GM13977 (cell line): ENCODE measurements at regions not wholly inside any gene's neighbourhood (a gene's known extent, or its start where the extent isn't known, plus 50 kb on each side); places are given as distances from the start of the nearest gene placed in this dataset.
"Not testable (repeated sequence)": the region's sequence is repeated elsewhere in the genome, so short reads cannot be mapped to it uniquely, and the experiment has no call there.

Source experiments
- DNase-seq: peaks from one replicate; pipeline ENCODE4 v3.0.0; 2012; ENCODE audit warnings: low spot score
- in situ Hi-C: fragments of 300-500 bp; cut with MboI; formaldehyde crosslinking; loops from one replicate; pipeline ENCODE4 v1.12.0; 2022; ENCODE audit warnings: low sequenced_read_pairs, low pct_unique_long_range_greater_than_20kb, mixed read lengths, inconsistent platforms; ENCODE audit not compliant: unreplicated experiment
- TF ChIP-seq, protein P1 (sequence below): IDR thresholded peaks from 2 replicates; pipeline ENCODE4 v1.5.1; 2012; ENCODE audit warnings: mild to moderate bottlenecking, control low read depth; ENCODE audit not compliant: insufficient read depth; ENCODE audit errors: extremely low read depth, missing control alignments

DNA sequence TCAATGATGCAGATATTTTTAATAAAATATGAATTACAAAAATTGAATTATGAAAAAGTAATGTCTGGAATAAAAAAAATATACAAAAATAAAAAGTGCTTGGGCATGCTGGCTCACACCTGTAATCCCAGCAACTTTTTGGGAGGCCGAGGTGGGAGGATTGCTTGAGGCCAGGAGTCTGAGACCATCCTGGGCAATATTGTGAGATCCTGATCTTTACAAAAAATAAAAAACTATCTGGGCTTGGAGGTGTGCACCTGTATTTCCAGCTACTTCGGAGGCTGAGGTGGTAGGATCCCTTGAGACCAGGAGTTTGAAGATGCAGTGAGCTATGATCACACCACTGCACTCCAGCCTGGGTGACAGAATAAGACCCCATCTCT lies 141.8 kb downstream of the NPIPB5 start:
- in situ Hi-C loops: no loop called here
- TF ChIP-seq, protein P1, sequence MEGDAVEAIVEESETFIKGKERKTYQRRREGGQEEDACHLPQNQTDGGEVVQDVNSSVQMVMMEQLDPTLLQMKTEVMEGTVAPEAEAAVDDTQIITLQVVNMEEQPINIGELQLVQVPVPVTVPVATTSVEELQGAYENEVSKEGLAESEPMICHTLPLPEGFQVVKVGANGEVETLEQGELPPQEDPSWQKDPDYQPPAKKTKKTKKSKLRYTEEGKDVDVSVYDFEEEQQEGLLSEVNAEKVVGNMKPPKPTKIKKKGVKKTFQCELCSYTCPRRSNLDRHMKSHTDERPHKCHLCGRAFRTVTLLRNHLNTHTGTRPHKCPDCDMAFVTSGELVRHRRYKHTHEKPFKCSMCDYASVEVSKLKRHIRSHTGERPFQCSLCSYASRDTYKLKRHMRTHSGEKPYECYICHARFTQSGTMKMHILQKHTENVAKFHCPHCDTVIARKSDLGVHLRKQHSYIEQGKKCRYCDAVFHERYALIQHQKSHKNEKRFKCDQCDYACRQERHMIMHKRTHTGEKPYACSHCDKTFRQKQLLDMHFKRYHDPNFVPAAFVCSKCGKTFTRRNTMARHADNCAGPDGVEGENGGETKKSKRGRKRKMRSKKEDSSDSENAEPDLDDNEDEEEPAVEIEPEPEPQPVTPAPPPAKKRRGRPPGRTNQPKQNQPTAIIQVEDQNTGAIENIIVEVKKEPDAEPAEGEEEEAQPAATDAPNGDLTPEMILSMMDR: no peak
- no peak for DNase-seq

DNA sequence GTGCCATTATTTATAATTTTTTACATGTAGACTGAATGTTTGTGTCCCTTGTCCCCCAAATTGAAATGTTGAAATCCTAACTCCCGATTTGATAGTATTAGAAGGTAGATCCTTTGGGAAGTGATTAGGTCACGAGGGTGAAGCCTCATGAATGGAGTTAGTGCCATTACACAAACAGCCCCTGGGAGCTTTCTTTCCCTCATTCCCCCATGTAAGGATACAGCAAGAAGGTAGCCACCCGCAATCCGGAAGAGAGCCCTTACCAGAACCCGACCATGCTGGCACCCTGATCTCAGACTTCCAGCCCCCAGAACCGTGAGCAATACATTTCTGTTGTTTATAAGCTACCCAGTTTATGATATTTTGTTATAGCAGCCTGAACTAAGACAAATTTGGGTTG lies 143.2 kb downstream of the NPIPB5 start:
- DNase-seq: no peak
- in situ Hi-C loops: no loop called here
- TF ChIP-seq, protein P1: no peak

DNA sequence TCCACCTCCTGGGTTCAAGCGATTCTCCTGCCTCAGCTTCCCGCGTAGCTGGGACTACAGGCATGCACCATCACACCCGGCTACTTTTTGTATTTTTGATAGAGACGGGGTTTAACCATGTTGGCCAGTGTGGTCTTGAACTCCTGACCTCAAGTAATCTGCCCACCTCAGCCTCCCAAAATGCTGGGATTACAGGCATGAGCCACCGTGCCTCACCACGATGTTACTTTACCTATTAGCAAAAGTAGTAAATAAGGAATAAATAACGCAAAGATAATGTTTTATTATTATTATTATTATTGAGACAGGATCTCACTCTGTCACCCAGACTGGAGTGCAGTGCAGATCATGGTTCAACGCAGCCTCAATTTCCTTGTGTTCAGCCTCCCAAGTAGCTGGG lies 145.9 kb downstream of the NPIPB5 start:
- DNase-seq, in situ Hi-C loops: not testable (repeated sequence)

DNA sequence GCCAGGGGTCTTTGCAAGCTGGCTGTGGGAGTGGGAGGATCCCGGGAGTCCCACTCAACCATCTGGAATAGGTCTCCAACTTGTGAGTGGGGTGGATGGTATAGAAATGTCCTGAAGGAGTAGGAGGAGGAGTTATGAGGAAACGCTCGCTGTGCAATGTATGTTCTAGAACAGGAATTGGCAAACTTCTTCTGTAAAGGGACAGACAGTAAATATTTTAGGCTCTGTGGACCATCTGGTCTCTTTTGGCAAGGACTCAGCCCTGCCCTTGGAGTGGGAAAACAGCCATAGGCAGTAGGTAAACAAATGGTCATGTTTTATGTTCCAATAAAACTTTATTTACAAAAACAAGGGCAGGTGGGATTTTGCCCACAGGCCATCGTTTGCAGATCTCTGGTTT lies 149.2 kb downstream of the NPIPB5 start:
- no peak for DNase-seq
- TF ChIP-seq, protein P1: no peak
- in situ Hi-C loops: no loop called here

DNA sequence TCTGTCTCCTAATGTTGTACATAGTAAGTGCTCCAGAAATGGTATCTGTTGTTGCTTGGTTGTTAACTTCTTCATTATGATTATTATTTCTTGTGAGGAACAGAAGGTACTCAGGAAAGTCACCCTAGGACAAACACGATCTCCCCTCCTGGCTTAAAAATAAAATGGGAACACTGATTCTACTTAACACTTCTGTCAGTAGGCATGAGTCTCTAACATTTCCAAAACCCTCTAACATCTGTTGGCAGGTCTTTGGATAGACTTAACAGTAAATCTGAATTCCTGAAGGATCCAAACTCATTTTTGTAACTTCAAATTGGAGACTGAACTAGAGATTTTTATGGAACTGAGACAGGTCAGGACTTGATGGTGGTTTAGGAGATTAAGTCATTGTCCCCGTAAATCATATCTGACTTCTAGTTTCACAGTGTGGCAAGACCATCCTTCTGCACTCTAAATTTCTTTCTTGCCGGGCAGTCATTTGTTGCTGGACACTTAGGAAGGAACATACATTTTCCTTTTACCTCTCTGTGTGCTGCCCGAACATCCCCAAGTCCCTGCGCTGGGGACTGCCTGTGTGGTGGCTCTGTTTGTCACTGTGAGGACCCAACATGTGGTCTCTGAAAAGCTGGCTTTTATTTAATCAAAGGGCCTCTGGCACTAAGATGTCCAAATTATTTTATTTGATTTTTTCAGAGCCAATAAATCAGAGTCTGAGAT lies 149.9 kb downstream of the NPIPB5 start:
- TF ChIP-seq, protein P1: no peak
- in situ Hi-C loops: no loop called here
- DNase-seq: no peak

DNA sequence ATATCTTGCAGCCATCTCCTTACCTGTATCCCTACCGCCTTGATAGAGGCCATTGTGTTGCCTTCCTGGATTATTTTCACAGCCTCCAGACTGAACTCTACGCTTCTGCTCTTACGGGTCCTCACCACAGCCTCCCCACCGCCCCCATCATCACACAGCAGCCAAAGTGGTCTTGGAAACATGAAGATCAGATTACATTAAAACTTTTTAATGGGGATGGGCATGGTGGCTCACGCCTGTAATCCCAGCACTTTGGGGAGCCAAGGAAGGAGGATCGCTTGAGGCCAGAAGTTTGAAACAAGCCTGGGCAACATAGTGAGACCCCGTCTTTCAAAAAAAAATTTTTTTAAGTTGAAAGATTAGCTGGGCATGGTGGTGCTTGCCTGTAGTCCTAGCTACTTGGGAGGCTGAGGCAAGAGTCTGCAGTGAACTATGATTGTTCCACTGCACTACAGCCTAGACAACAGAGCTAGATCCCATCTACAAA lies 150.5 kb downstream of the NPIPB5 start:
- in situ Hi-C loops: no loop called here
- no peak for DNase-seq
- TF ChIP-seq, protein P1: no peak

DNA sequence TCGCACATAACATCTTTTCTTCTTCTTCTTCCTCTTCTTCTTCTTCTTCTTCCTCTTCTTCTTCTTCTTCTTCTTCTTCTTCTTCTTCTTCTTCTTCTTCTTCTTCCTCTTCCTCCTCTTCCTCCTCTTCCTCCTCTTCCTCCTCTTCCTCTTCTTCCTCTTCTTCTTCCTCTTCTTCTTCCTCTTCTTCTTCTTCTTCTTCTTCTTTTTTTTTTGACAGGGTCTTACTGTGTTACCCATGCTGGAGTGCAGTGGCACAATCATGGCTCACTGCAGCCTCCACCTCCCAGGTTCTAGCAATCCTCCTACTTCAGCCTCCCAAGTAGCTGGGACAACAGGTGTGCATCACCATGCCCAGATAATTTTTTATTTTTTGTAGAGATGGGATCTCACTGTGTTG lies 151.0 kb upstream of the HS3ST2 start:
- DNase-seq, in situ Hi-C loops: not testable (repeated sequence)
